Gastrocnemius medialis (tissue), 4 donors: ENCODE measurements at regions not wholly inside any gene's neighbourhood (a gene's known extent, or its start where the extent isn't known, plus 50 kb on each side); places are given as distances from the start of the nearest gene placed in this dataset.

Source experiments
- POLR2A ChIP-seq, 2 donors: fragments of 450-650 bp; IDR thresholded peaks; one replicate each; pipeline ENCODE4 v1.6.1; 2017; ENCODE audit warnings: antibody characterized with exemption in 2 of 2, mild to moderate bottlenecking in 2 of 2, moderate library complexity in 2 of 2
- TF ChIP-seq, protein P1 (sequence below), 5 experiments: fragments of 450-650 bp in 3 of 5; fragments of 200-600 bp in 2 of 5; sonication (generic) in 2 of 5; IDR thresholded peaks in 4 of 5; conservative IDR thresholded peaks in 1 of 5; 1 replicate in 4 of 5; 2 replicates in 1 of 5; pipeline ENCODE4 v1.5.1; 2016 to 2019; ENCODE audit warnings: antibody characterized with exemption in 5 of 5, mild to moderate bottlenecking in 3 of 5, moderate library complexity in 3 of 5

DNA sequence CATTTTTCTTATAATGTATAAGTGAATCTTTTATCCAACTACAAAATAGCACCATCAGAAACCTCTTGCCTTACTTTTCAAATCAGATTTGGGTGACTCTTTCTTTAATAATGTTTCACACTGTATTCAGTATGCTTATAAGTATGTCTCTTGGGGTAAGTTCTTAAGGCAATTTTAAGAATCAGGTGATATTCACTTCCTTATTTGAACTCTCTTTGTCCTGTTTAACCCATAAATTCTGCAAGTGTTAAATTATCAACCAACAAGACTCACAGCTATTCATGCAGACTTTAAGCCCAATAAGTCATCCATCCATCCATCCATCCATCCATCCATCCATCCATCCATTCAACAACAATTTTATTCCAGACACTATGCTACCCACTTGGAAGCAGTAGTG is 142.7 kb upstream of the FBXL17 start:
- TF ChIP-seq, protein P1, sequence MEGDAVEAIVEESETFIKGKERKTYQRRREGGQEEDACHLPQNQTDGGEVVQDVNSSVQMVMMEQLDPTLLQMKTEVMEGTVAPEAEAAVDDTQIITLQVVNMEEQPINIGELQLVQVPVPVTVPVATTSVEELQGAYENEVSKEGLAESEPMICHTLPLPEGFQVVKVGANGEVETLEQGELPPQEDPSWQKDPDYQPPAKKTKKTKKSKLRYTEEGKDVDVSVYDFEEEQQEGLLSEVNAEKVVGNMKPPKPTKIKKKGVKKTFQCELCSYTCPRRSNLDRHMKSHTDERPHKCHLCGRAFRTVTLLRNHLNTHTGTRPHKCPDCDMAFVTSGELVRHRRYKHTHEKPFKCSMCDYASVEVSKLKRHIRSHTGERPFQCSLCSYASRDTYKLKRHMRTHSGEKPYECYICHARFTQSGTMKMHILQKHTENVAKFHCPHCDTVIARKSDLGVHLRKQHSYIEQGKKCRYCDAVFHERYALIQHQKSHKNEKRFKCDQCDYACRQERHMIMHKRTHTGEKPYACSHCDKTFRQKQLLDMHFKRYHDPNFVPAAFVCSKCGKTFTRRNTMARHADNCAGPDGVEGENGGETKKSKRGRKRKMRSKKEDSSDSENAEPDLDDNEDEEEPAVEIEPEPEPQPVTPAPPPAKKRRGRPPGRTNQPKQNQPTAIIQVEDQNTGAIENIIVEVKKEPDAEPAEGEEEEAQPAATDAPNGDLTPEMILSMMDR (IDR thresholded peaks at IDR 0.05 in 4 of 5, conservative IDR thresholded peaks at IDR 0.05 in 1 of 5): no peak
- no peak for TF ChIP-seq POLR2A (IDR thresholded peaks at IDR 0.05)
